ENCODE measurements at regions not wholly inside any gene's neighbourhood (a gene's known extent, or its start where the extent isn't known, plus 50 kb on each side); places are given as distances from the start of the nearest gene placed in this dataset.

GRCh38 chr4:81663368-81663767 is 191.7 kb upstream of the RASGEF1B start:
- Histone ChIP-seq H3K4me1 (ENCODE audit: control insufficient read depth, insufficient read depth, low read length) (no peaks in the 10 kb centered on the region), H3K4me3 (ENCODE audit: low read length) (no peak overlapping the region), H3K27me3 (ENCODE audit: control insufficient read depth, insufficient read depth) (no peaks in the 10 kb centered on the region), H3K27ac (ENCODE audit: low read length) (no peak overlapping the region), H3K9me3 (ENCODE audit: control insufficient read depth, low read length) (no peaks in the 10 kb centered on the region)
- intact Hi-C loops (cut with DNase I) = no loop called here
- ATAC-seq = peak in 1 of 2 donors; percentile 14
- DNase-seq = no peak
- WGBS = 63% methylated on average over 2 of the region's 2 CpGs

- no peak for ATAC-seq
- no peak overlapping the region for H3K27ac ChIP-seq (ENCODE audit: low read length)
These were observed 187.3 kb upstream of the RASGEF1B start for GRCh38 chr4:81659051-81659450.

GRCh38 chr4:81652069-81652478 is 180.4 kb upstream of the RASGEF1B start:
- ATAC-seq (peak in 1 of 2 donors; percentile 18), DNase-seq (peak in 1 of 3 donors; percentile 35)
- Histone ChIP-seq H3K9me3 (ENCODE audit: control insufficient read depth, low read length) (no peaks in the 10 kb centered on the region), H3K27ac (ENCODE audit: low read length) (no peak overlapping the region), H3K4me3 (ENCODE audit: low read length) (no peak overlapping the region), H3K27me3 (ENCODE audit: control insufficient read depth, insufficient read depth) (no peaks in the 10 kb centered on the region), H3K4me1 (ENCODE audit: control insufficient read depth, insufficient read depth, low read length) (peaks cover 4% of the 10 kb centered on the region)
- intact Hi-C loops (cut with DNase I) = no loop called here
- 62% methylated on average over 2 of the region's 2 CpGs for WGBS

More at GRCh38 chr4:81659051-81659450, 187.3 kb upstream of the RASGEF1B start:
- Histone ChIP-seq H3K4me1 (ENCODE audit: control insufficient read depth, insufficient read depth, low read length) (no peaks in the 10 kb centered on the region), H3K4me3 (ENCODE audit: low read length) (no peak overlapping the region), H3K27me3 (ENCODE audit: control insufficient read depth, insufficient read depth) (no peaks in the 10 kb centered on the region), H3K9me3 (ENCODE audit: control insufficient read depth, low read length) (no peaks in the 10 kb centered on the region)
- intact Hi-C loops (cut with DNase I) = no loop called here
- DNase-seq = no peak

GRCh38 chr4:81651243-81651899 is 179.7 kb upstream of the RASGEF1B start:
- ATAC-seq = peak in 1 of 2 donors; percentile 57
- no peaks in the 10 kb centered on the region for H3K27me3 ChIP-seq (ENCODE audit: control insufficient read depth, insufficient read depth)
- H3K9me3 ChIP-seq (ENCODE audit: control insufficient read depth, low read length) = no peaks in the 10 kb centered on the region
- no peak for DNase-seq
- no peak overlapping the region for H3K27ac ChIP-seq (ENCODE audit: low read length)
- no peak overlapping the region for H3K4me3 ChIP-seq (ENCODE audit: low read length)
- 38% methylated on average over 1 of the region's 1 CpG for WGBS
- intact Hi-C loops (cut with DNase I) = no loop called here
- peaks cover 4% of the 10 kb centered on the region for H3K4me1 ChIP-seq (ENCODE audit: control insufficient read depth, insufficient read depth, low read length)

- no peaks in the 10 kb centered on the region for H3K27me3 ChIP-seq (ENCODE audit: control insufficient read depth, insufficient read depth)
- WGBS = 28% methylated on average over 3 of the region's 3 CpGs
- no peak overlapping the region for H3K4me3 ChIP-seq (ENCODE audit: low read length)
- peaks cover 4% of the 10 kb centered on the region for H3K4me1 ChIP-seq (ENCODE audit: control insufficient read depth, insufficient read depth, low read length)
- H3K9me3 ChIP-seq (ENCODE audit: control insufficient read depth, low read length) = no peaks in the 10 kb centered on the region
- no peak overlapping the region for H3K27ac ChIP-seq (ENCODE audit: low read length)
- intact Hi-C loops (cut with DNase I) = no loop called here
- ATAC-seq (peak in 1 of 2 donors; percentile 57), DNase-seq (no peak)
These were observed 179.0 kb upstream of the RASGEF1B start for GRCh38 chr4:81650606-81651242.

- Histone ChIP-seq H3K27me3 (ENCODE audit: control insufficient read depth, insufficient read depth) (no peaks in the 10 kb centered on the region), H3K4me1 (ENCODE audit: control insufficient read depth, insufficient read depth, low read length) (peaks cover 4% of the 10 kb centered on the region), H3K9me3 (ENCODE audit: control insufficient read depth, low read length) (no peaks in the 10 kb centered on the region), H3K27ac (ENCODE audit: low read length) (no peak overlapping the region), H3K4me3 (ENCODE audit: low read length) (no peak overlapping the region)
- DNase-seq (no peak), ATAC-seq (peak in 1 of 2 donors; percentile 73)
- WGBS = 51% methylated on average over 4 of the region's 4 CpGs
- intact Hi-C loops (cut with DNase I) = no loop called here
These were observed 177.0 kb upstream of the RASGEF1B start for GRCh38 chr4:81648576-81649275.

GRCh38 chr4:81647388-81647787 is 175.7 kb upstream of the RASGEF1B start:
- H3K27ac ChIP-seq (ENCODE audit: low read length) = no peak overlapping the region
- H3K27me3 ChIP-seq (ENCODE audit: control insufficient read depth, insufficient read depth) = no peaks in the 10 kb centered on the region
- DNase-seq (no peak), ATAC-seq (no peak)
- WGBS = 88% methylated on average over 2 of the region's 2 CpGs
- no peaks in the 10 kb centered on the region for H3K9me3 ChIP-seq (ENCODE audit: control insufficient read depth, low read length)
- no peak overlapping the region for H3K4me3 ChIP-seq (ENCODE audit: low read length)
- H3K4me1 ChIP-seq (ENCODE audit: control insufficient read depth, insufficient read depth, low read length) = peaks cover 4% of the 10 kb centered on the region
- intact Hi-C loops (cut with DNase I) = no loop called here

GRCh38 chr4:81642543-81642942 is 170.8 kb upstream of the RASGEF1B start:
- H3K27ac ChIP-seq (ENCODE audit: low read length) = no peak overlapping the region
- no peak for DNase-seq
- WGBS = 69% methylated on average over 3 of the region's 3 CpGs
- no peak for ATAC-seq
- no peaks in the 10 kb centered on the region for H3K4me1 ChIP-seq (ENCODE audit: control insufficient read depth, insufficient read depth, low read length)
- no peaks in the 10 kb centered on the region for H3K9me3 ChIP-seq (ENCODE audit: control insufficient read depth, low read length)
- no peaks in the 10 kb centered on the region for H3K27me3 ChIP-seq (ENCODE audit: control insufficient read depth, insufficient read depth)
- H3K4me3 ChIP-seq (ENCODE audit: low read length) = no peak overlapping the region
- intact Hi-C loops (cut with DNase I) = no loop called here

GRCh38 chr4:81639248-81639647 is 167.5 kb upstream of the RASGEF1B start:
- intact Hi-C loops (cut with DNase I) = no loop called here
- Histone ChIP-seq H3K9me3 (ENCODE audit: control insufficient read depth, low read length) (no peaks in the 10 kb centered on the region), H3K4me1 (ENCODE audit: control insufficient read depth, insufficient read depth, low read length) (no peaks in the 10 kb centered on the region), H3K4me3 (ENCODE audit: low read length) (no peak overlapping the region), H3K27me3 (ENCODE audit: control insufficient read depth, insufficient read depth) (no peaks in the 10 kb centered on the region), H3K27ac (ENCODE audit: low read length) (no peak overlapping the region)
- ATAC-seq = peak in 1 of 2 donors; percentile 20
- no peak for DNase-seq
- 100% methylated on average over 1 of the region's 1 CpG for WGBS

GRCh38 chr4:81638698-81639097 is 167.0 kb upstream of the RASGEF1B start:
- ATAC-seq (no peak), DNase-seq (no peak)
- H3K4me1 ChIP-seq (ENCODE audit: control insufficient read depth, insufficient read depth, low read length) = no peaks in the 10 kb centered on the region
- H3K9me3 ChIP-seq (ENCODE audit: control insufficient read depth, low read length) = no peaks in the 10 kb centered on the region
- no peaks in the 10 kb centered on the region for H3K27me3 ChIP-seq (ENCODE audit: control insufficient read depth, insufficient read depth)
- no peak overlapping the region for H3K27ac ChIP-seq (ENCODE audit: low read length)
- H3K4me3 ChIP-seq (ENCODE audit: low read length) = no peak overlapping the region
- intact Hi-C loops (cut with DNase I) = no loop called here
- WGBS = 100% methylated on average over 1 of the region's 1 CpG

GRCh38 chr4:81635739-81636138 is 164.0 kb upstream of the RASGEF1B start:
- ATAC-seq = peak; percentile 44 to 57
- intact Hi-C loops (cut with DNase I) = no loop called here

More at GRCh38 chr4:81635739-81636138, 164.0 kb upstream of the RASGEF1B start:
- Histone ChIP-seq H3K4me1 (ENCODE audit: control insufficient read depth, insufficient read depth, low read length) (peaks cover 2% of the 10 kb centered on the region), H3K4me3 (ENCODE audit: low read length) (no peak overlapping the region), H3K27me3 (ENCODE audit: control insufficient read depth, insufficient read depth) (no peaks in the 10 kb centered on the region), H3K9me3 (ENCODE audit: control insufficient read depth, low read length) (no peaks in the 10 kb centered on the region), H3K27ac (ENCODE audit: low read length) (no peak overlapping the region)
- WGBS = 61% methylated on average over 6 of the region's 6 CpGs
- DNase-seq = peak in 2 of 3 donors; percentile 50 to 53
